ENCODE measurements at regions not wholly inside any gene's neighbourhood (a gene's known extent, or its start where the extent isn't known, plus 50 kb on each side); places are given as distances from the start of the nearest gene placed in this dataset.

DNA sequence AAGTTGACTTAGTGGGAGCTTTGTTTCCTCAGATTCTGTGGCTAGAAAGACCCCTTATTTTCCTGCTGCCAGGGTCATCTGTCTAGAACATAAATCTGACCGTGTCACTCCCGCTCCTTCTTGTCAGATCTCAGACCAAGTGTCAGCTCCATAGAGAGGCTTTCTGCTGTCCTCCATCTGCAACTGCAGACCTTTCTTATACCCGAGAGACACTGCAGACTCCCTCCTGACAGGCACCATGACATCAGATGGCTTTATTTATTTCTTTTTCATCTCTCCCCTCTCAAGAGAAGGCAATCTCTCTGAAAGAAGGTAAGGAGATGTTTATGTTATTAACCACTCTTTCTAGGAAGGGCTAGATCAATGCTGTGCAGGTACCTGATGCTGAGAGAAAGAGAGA lies 726.5 kb downstream of the UQCRFS1 start:
- DNase-seq (ENCODE audit: low spot score) = no peak

DNA sequence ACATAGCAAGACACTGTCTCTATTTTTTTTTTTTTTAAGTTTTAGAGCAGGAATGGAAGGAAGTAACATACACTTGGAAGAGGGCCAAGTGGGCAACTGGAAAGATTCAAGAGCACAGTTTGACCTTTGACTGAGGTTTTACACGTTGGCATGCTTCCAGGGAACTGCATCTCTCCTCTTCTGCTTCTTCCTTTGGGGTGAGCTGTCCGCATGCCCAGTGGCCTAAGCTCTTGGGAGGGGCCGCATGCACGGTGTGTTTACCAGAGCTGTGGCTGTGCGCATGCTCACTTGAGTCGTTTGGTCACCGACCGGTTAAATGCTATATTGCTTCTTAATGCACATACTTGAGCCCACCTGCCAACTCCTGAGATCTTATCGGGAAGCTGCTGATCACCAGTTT lies 727.7 kb downstream of the UQCRFS1 start:
- no peak for DNase-seq (ENCODE audit: low spot score)

DNA sequence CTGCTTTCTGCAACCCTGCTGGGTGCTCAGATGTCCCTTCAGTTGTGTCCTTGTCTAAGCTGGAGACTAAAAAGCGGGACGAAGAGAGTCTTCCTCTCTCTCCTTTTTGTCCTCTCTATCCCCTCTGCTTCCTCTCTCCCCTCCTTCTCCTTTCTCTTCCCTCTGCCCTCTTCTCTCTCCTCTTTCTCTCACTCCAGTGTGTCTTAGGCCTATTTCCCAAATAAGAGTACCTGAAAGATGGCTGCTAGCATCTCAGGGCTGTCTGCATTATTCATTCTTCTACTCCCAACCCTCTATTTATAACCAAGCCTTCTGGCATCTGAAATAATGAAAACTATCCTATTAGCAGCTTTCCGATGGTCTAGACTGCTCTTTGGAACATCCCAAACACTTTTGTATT lies 729.8 kb downstream of the UQCRFS1 start:
- DNase-seq (ENCODE audit: low spot score) = no peak

DNA sequence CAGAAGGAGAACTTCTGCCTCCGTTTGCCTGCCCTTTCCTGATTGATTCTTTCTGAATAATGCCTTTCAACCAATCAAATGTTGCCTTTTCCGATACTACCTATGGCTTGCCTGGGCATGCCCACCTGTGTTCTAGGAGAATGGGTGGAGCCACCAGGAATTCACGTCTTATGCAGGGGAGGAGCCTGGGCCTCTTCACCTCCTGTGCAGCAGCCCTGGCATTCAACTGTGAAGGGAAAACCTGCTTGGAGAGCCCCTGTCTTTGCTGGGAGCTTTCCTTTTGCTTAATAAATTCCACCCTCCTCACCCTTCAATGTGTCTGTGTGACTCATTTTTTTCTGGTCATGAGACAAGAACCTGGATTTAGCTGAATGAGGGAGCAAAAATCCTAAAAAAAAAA lies 730.7 kb downstream of the UQCRFS1 start:
- peak; percentile 45 for DNase-seq (ENCODE audit: low spot score)

DNA sequence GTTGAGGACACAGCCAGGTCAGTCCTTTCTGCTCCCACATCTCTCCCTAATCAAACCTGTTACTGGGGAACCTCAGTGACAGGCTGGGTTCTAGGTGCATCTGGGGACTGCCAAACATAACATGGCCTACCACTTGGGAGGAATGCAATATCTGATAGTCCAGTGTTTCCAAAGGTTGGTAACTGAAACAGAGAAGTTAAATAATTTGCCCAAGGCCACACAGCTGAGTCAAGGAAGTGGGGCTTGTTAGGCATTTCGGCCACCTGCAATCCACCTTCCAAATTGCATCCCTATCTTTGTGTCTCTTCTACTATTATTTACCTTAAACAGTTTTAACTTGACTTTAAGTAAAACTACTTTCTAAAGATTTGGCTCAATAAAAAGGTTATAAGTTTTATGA lies 731.3 kb downstream of the UQCRFS1 start:
- no peak for DNase-seq (ENCODE audit: low spot score)

DNA sequence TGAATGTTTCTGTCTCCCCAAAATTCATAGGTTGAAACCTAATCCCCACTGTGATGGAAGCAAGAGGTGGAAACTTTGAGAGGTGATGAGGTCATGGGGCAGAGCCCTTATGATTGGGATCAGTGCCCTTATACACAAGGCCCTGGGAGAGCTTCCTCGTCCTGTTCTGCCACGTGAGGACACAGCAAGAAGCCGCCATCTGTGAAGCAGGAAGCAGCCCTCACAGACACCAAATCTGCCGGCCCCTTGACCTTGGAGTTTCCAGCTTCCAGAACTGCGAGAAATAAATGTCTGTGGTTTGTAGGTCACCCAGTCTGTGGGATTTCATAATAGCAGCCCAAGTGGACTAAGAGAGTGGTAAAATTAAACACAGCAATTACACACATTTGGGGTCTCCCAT lies 737.4 kb downstream of the UQCRFS1 start:
- DNase-seq (ENCODE audit: low spot score) = no peak

DNA sequence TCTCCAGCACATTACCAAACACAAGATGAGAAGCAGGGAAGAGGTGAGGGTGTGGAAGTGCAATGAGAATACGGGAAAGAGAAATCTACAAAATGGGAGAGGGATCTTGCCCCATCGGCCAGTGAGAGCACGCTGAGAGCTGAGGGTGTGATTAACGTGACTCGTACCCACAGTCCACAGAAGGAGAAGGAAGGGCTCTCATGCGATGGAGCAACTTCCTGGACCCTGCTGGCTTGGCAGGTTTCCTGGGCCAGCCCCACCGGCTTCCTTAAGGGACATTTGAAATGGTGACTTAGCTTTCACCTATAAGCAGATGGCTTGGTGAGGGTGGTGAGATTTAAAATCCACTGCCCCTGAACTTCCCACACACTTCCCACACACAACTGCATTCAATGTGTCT lies 740.1 kb downstream of the UQCRFS1 start:
- no peak for DNase-seq (ENCODE audit: low spot score)

DNA sequence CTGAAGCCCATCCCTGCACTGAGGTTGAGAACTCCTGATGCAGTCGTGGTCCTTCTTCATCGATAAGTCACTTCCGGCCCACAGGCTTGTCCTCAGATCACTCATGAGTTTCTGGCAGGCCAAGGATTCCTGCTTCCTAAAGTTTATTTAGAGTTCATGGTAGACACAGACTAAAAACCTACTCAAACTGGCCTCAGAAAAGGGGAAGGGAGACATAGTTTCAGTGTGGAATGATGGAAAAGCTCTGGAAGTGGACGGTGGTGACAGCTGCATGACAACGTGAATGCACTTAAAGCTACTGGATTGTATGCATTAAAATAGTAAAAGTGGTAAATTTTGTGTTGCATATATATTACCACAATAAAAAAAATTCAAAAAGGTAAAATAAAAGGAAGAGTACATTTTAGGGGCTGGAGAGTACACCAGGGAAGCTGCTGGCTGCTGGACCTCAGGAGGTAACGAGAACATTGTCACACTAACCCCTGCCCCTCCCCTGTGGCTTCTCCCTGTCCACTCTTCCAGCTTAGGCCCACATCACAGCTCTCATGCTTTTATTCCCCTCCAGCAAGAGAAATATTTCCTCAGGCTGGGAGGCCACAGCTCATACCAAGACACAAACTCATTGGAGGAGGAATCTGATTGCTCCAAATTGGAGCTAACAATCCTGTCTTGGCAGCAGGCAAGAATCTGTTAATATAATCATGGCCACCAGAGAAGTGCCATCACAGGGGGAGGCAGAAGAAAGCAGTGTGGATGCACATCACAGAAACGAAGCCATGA lies 741.0 kb downstream of the UQCRFS1 start:
- no peak for DNase-seq (ENCODE audit: low spot score)

DNA sequence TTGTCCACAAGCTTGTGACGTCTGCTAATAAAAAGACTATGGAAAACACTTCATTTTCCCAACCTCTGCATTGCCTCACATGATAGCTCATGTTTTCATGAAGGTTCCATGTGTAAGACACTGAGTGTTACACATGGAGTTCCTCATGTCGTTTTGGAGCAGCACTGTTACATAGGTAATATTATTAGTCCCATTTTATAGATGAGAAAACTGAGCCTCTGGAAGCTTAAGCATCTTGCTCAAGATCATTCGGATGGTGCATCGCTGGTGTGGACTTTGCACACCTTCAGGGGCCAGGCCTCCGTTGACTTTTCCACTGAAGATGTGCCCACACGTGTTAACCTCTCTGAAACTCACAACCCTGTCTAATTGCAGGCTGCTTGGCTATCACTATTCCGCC lies 743.4 kb downstream of the UQCRFS1 start:
- DNase-seq (ENCODE audit: low spot score) = no peak

DNA sequence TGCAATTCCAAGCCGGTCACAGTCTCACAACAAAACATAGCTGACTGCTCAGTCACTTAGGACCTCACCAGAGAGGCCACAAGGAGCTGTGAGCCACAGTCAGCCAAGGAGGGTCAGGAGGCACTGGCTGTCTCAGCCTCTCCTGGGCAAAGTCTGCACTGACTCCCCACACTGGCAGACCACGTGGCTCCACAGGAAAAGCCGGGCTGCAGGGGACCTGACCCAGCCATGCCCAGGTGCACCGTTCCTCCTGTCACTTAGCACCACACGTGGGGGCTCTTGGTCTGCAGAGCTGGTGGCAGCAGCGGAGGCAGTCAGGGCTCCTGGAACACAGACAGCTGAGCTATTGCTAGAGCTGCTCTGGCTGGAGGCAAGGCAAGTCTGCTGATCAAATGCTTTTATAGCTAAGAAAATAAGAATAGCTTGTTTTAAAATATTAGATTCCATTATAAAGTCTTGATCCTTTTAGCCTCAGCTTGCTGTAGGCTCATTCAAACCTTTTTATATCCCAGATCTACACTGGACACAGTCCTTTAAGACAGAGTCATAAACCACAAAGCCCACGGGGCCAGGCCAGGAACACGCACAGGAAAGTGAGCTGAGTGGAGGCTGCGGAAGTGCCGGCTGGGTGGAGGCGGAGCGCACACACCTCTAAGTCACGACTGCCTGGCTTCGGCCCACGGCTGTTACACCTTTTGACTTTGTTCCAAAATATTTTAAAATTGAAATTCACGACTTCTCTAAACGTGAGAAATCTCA lies 744.1 kb downstream of the UQCRFS1 start:
- no peak for DNase-seq (ENCODE audit: low spot score)

DNA sequence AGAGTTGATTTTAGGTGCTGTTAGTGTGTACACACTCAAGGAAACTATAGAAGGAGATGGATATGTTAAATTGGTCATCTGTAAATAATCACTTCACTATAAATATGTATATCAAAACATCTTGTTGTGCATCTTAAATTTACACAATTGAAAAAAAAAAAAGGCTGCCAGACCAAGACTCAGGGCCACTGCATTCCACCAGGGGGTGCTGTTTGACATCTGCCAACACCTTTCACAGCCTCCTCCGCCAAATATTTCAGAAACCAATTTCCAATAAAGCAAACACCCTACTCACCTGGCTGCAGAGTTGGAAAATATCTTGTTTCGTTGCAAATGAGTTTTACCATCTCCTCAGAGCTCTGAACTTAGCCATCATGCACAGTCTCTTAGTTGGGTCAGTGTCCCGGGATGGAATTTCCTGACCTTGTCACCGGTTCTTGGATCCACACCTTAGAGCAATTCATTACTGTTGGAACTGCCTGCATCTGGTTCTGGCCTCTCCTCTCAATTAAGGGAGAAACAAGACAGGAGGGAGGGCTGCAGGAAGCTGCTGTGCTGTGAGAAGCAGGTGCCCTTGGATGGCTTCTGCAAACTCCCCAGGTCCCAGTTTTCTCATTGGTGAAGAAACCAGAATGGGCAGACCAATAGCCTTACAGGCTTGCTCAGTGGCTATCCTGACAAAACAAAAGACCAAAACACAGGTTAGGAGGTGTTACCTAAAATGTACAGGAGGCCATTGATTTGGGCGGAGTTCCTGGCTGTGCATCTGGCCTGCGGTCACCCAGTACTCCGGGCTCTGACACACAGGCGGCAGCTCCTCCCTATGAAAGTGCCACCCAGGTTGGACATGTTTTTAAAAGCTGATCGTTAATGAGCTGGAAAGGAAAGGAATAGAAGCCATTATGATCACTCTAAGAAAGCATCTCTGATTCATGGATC lies 746.6 kb downstream of the UQCRFS1 start:
- peak; percentile 12 for DNase-seq (ENCODE audit: low spot score)

DNA sequence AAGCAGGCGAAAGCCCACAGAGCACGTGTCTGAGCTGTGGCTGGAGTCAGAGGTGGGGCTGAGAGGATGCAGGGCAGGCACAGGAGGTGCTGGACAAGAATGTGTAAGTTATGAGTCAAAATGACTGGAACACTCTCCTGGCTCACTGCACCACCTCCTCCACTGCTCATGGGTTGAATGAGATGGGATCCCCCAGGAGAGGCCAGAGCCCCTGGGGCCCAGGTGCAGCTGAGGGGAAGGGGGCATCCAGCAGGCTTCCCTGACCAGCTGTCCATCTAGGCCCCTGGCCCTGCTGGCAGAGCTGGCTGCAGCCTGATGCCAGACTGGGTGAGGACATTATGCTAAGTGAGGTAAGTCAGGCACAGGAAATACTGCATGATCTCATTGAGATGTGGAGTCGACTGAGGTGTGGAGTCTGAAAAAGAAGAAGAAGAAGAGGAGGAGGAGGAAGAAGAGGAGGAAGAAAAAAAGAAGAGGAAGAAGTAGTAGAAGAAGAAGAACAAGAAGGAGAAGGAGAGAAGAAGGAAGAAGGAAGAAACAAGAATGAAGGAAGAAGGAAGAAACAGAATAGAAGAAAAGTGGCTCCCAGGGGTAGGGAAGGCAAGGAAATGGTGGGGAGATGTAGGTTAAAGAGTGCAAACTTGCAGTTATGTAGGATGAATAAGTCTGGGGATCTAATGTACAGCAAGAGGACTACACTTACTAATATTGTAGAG lies 747.4 kb downstream of the UQCRFS1 start:
- DNase-seq (ENCODE audit: low spot score) = no peak

DNA sequence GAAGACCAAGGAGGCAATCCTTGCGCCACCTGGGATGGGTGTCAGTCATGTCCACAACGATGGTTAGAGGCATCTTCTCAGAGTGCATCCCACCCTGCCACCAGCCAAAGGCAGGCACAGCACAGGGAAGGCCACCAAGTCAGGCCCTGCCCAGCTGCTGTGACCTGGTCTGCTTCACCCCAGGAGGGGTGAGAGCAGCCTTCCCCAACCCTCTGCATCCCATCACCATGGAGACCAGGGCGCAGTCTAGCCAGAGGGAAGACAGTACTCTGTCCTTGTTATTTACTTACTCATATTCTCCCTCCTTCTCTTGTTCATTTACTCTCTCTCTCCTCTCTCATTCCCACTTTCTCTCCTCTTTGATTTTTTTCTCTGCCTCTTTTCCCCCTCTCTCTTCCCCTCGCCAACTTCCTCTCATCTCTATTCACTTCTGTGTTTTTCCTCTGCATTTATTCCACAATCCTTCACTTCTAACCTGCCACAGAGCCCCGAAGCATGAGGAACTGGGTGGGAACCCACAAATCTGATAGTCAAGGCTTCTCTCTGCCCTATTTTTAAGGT lies 749.4 kb downstream of the UQCRFS1 start:
- no peak for DNase-seq (ENCODE audit: low spot score)

DNA sequence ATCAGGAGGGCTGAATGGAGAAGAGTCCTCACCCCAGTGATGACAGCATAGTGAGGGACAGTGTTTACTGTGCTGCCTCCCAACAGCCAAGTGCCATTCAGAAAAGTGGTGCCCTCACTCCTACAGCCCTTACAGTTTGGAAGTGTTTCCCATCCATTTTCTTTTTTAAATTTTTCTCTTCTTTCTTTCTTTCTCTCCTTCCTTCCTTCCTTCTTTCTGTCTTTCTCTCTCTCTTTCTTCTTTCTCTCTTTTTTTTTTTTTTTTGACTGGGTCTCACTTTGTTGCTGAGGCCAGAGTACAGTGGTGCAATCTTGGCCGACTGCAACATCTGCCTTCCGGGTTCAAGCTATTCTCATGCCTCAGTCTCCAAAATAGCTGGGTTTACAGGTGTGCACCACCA lies 755.3 kb downstream of the UQCRFS1 start:
- DNase-seq (ENCODE audit: low spot score) = no peak

DNA sequence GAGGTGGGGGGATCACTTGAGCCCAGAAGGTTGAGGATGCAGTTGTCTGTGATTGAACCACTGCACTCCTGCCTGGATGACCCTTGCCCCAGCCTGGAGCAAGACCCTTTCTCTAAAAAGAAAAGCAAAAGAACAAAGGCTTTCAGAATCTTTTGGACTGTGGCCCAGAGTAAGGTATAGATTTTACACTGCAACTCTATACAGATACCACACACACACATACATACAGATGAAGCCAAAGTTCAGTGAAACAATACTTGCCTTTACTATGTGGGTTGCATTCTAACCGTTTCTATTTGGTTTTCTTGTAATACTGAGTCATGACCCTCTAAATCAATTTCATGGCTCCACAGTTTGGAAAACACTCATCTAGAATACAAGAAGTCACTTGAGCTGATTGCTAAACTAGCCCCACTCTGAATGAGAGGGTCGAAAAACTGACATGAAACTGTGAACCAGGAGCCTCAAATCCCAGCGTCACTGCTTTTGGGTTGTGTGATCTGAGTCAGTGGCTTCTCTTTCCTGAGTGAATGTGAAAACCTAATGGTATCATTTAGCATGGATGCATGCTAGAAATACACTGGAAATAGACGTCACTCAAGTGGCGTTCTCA lies 756.1 kb downstream of the UQCRFS1 start:
- no peak for DNase-seq (ENCODE audit: low spot score)

DNA sequence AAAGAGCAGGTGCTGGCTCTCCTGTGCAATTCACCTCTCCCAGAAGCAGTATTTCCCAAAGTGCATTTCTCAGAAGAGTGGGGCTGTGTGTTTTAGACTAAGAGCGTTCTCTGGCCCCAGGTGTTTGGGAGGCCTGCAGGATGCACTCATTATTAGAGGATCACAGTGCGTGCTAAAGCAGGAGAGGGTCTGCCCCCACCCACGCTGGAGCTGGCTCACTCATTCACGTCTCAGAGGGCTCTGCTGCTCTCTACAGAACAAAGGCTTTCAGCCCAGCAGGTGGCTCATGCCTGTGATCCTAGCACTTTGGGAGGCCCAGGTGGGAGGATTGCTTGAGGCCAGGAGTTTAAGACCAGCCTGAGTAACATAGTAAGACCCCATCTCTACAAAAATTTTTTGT lies 756.7 kb downstream of the UQCRFS1 start:
- DNase-seq (ENCODE audit: low spot score) = no peak

DNA sequence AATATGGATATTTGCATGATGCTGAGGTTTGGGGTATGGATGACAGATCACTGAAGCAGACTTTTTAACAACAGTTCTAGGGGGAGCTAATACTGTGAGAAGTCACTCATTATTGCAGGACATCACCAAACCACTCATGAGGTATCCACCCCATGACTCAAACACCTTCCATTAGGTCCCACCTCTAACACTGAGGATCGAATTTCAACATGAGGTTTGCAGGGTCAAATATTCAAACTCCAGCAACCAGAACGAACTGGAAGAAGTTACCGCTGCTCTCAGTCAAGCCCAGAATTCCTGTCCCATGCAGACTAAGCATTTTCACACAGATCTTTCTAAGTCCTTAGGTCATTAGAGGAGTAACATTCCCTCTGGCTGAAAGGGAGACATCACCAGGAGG lies 758.9 kb downstream of the UQCRFS1 start:
- DNase-seq (ENCODE audit: low spot score) = no peak

DNA sequence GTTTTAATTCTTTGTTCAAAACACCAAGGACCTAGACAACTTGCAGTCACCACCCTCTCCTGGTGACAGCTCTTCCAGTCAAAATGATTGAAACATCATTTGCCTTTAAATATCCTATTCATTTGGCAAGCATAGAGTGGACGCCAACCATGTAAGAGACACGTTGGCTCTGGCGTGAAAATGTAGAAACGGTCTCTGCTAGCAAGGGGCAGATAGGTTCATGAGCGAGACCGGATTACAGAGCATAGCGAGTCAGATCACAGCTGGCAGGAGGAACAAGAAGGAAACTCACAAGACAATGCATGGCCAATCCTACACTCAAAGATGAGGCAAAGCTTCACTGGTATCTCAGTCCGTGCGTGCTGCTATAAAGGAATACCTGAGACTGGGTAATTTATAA lies 759.5 kb downstream of the UQCRFS1 start:
- DNase-seq (ENCODE audit: low spot score) = no peak

DNA sequence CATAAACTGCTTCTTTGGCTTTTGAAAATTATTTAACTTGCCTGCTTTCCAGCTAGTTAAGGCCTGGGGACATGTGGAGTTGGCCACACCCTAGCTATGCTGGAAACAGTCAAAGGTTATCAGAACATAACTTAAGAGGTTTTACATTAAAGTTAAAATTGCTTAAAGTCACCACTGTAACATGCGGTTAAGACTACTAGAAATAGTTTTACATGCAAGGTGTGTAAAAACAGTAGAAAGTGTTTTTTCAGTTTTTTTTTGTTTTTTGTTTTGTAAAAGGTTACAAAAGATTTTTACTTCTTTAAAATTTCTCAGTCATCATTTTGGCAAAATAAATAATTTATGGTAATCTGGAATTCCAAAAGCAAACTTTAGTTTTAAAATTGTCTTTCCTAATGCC lies 763.1 kb downstream of the UQCRFS1 start:
- DNase-seq (ENCODE audit: low spot score) = no peak

DNA sequence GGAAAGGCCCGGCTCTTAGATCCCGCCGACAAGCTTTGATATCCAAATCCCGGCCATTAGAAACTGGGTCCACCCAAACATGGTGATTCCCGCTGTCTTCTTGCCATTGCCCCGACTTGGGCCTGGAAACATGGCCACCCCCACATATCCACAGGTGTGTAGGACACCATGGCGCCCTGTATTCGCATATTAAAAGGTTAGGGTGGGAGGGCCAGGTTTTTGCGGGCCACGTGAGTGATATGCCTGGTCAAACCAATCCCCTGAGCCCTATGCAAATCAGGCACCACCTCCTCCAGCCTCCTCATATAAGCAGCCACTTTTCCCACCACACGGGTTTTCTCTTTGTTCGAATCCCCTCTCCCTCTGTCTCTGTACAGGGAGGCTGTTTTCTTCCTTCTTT lies 766.4 kb downstream of the UQCRFS1 start:
- DNase-seq (ENCODE audit: low spot score) = no peak

DNA sequence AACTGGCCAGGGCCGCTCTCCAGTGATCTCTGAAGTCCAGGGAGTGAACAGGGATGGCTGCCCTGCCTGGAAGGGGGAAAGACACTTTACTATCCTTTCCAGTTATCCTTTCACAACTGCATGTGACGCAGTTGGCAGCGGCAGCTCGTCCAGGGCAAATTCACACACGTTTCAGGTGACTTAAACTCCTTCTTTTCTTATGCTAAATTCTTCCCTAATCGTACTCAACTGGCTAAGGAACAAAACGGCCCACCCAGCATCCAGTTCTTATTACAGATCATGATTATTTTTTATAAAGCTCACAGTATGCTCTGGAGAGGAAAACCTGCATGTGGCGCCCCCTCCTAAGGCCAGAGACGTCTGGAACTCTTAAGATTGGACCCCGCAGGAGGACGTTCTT lies 767.1 kb downstream of the UQCRFS1 start:
- no peak for DNase-seq (ENCODE audit: low spot score)

All from putamen (tissue), 1 donor.